ENCODE measurements at regions not wholly inside any gene's neighbourhood (a gene's known extent, or its start where the extent isn't known, plus 50 kb on each side); places are given as distances from the start of the nearest gene placed in this dataset.

GRCh38 chr4:4948370-4948769, 70.9 kb downstream of the CYTL1 start:
- TF ChIP-seq, protein P1, sequence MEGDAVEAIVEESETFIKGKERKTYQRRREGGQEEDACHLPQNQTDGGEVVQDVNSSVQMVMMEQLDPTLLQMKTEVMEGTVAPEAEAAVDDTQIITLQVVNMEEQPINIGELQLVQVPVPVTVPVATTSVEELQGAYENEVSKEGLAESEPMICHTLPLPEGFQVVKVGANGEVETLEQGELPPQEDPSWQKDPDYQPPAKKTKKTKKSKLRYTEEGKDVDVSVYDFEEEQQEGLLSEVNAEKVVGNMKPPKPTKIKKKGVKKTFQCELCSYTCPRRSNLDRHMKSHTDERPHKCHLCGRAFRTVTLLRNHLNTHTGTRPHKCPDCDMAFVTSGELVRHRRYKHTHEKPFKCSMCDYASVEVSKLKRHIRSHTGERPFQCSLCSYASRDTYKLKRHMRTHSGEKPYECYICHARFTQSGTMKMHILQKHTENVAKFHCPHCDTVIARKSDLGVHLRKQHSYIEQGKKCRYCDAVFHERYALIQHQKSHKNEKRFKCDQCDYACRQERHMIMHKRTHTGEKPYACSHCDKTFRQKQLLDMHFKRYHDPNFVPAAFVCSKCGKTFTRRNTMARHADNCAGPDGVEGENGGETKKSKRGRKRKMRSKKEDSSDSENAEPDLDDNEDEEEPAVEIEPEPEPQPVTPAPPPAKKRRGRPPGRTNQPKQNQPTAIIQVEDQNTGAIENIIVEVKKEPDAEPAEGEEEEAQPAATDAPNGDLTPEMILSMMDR (conservative IDR thresholded peaks at IDR 0.05; ENCODE audit: low read depth, low read length), result no peak
- TF ChIP-seq EZH2 (IDR thresholded peaks at IDR 0.05; ENCODE audit: low read length, unreplicated experiment), result no peak

Measured in PC-3 (cell line).